WTC11 (cell line): ENCODE measurements at regions not wholly inside any gene's neighbourhood (a gene's known extent, or its start where the extent isn't known, plus 50 kb on each side); places are given as distances from the start of the nearest gene placed in this dataset.

Experiments
- ATAC-seq: fragments of 200-7000 bp; cut with Tn5 transposase; 2 replicates; pipeline ENCODE4 v1.10.0; 2021; ENCODE audit warnings: mild to moderate bottlenecking, moderate library complexity
- CTCF ChIA-PET: fragments of 300-600 bp; sonication (Branson Sonifier 250); formaldehyde crosslinking; loops from one replicate; lab custom pipeline; 2021; ENCODE audit warnings: antibody characterized with exemption; lab: Charles Lee
- POLR2A ChIA-PET: fragments of 350-600 bp; sonication (Branson Sonifier 250); formaldehyde crosslinking; loops from one replicate; lab custom pipeline; 2021; ENCODE audit warnings: antibody characterized with exemption; lab: Charles Lee
- DNase-seq: peaks from one replicate; pipeline ENCODE4 v3.0.0; 2021; ENCODE audit warnings: low spot score
- H3K27ac Mint-ChIP-seq: 2 replicates; pipeline ENCODE4 v1.8.0; 2021; ENCODE audit warnings: mixed read lengths
- H3K27me3 Mint-ChIP-seq: 2 replicates; pipeline ENCODE4 v1.8.0; 2021; ENCODE audit warnings: low read depth, mild to moderate bottlenecking, moderate library complexity, mixed read lengths
- H3K36me3 Mint-ChIP-seq: 2 replicates; pipeline ENCODE4 v1.8.0; 2021; ENCODE audit warnings: mixed read lengths
- H3K4me1 Mint-ChIP-seq: 2 replicates; pipeline ENCODE4 v1.8.0; 2022; ENCODE audit warnings: mixed read lengths
- H3K4me3 Mint-ChIP-seq: 2 replicates; pipeline ENCODE4 v1.8.0; 2021; ENCODE audit warnings: mild to moderate bottlenecking, moderate library complexity, mixed read lengths
- H3K9me3 Mint-ChIP-seq: 2 replicates; pipeline ENCODE4 v1.8.0; 2021; ENCODE audit warnings: mixed read lengths
- CREB1 ChIP-seq: sonication (generic); formaldehyde crosslinking; IDR thresholded peaks from 2 replicates; pipeline ENCODE4 v1.8.0; 2023; ENCODE audit warnings: mild to moderate bottlenecking, missing genetic modification reagents
- E2F5 ChIP-seq: sonication (generic); formaldehyde crosslinking; IDR thresholded peaks from 2 replicates; pipeline ENCODE4 v1.8.1; 2022; ENCODE audit warnings: mild to moderate bottlenecking, moderate library complexity, missing genetic modification reagents
- EMX1 ChIP-seq: fragments of 250-450 bp; sonication (Bioruptor Pico); IDR thresholded peaks from 2 replicates; pipeline ENCODE4 v1.8.0; 2021; ENCODE audit warnings: mild to moderate bottlenecking
- FOXK1 ChIP-seq: sonication (generic); formaldehyde crosslinking; IDR thresholded peaks from 2 replicates; pipeline ENCODE4 v1.8.0; 2022; ENCODE audit warnings: mild to moderate bottlenecking, moderate library complexity, missing genetic modification reagents
- FOXP1 ChIP-seq: sonication (generic); formaldehyde crosslinking; IDR thresholded peaks from 2 replicates; pipeline ENCODE4 v1.8.0; 2022; ENCODE audit warnings: missing genetic modification reagents, mild to moderate bottlenecking, moderate library complexity, borderline replicate concordance
- HMGA2 ChIP-seq: fragments of 250-450 bp; sonication (Bioruptor Pico); IDR thresholded peaks from 2 replicates; pipeline ENCODE4 v1.4.0; 2021; ENCODE audit warnings: mild to moderate bottlenecking, moderate library complexity
- NR3C1 ChIP-seq: sonication (generic); formaldehyde crosslinking; conservative IDR thresholded peaks from 2 replicates; pipeline ENCODE4 v1.8.1; 2023; ENCODE audit warnings: low read depth, mild to moderate bottlenecking, missing genetic modification reagents
- OVOL2 ChIP-seq: fragments of 250-450 bp; sonication (Bioruptor Pico); IDR thresholded peaks from 2 replicates; pipeline ENCODE4 v1.9.0; 2021; ENCODE audit warnings: mild to moderate bottlenecking, borderline replicate concordance
- RELA ChIP-seq: sonication (generic); formaldehyde crosslinking; IDR thresholded peaks from 2 replicates; pipeline ENCODE4 v1.8.1; 2022; ENCODE audit warnings: missing genetic modification reagents, mild to moderate bottlenecking, borderline replicate concordance
- STAT6 ChIP-seq: sonication (generic); formaldehyde crosslinking; conservative IDR thresholded peaks from 2 replicates; pipeline ENCODE4 v1.8.1; 2023; ENCODE audit warnings: mild to moderate bottlenecking, low read depth, missing genetic modification reagents, moderate library complexity
- TP53 ChIP-seq: sonication (generic); formaldehyde crosslinking; IDR thresholded peaks from 2 replicates; pipeline ENCODE4 v1.8.1; 2023; ENCODE audit warnings: mild to moderate bottlenecking, missing genetic modification reagents
- ZNF121 ChIP-seq: sonication (generic); formaldehyde crosslinking; IDR thresholded peaks from 2 replicates; pipeline ENCODE4 v1.8.0; 2023; ENCODE audit warnings: missing genetic modification reagents
- ZNF232 ChIP-seq: sonication (generic); formaldehyde crosslinking; IDR thresholded peaks from 2 replicates; pipeline ENCODE4 v1.8.0; 2022; ENCODE audit warnings: mild to moderate bottlenecking, missing genetic modification reagents
- ZNF396 ChIP-seq: fragments of 250-450 bp; sonication (Bioruptor Pico); IDR thresholded peaks from 2 replicates; pipeline ENCODE4 v1.8.0; 2021; ENCODE audit warnings: mild to moderate bottlenecking, moderate library complexity, borderline replicate concordance
- ZNF416 ChIP-seq: fragments of 250-450 bp; sonication (Bioruptor Pico); IDR thresholded peaks from 2 replicates; pipeline ENCODE4 v1.9.0; 2021; ENCODE audit warnings: mild to moderate bottlenecking, inconsistent platforms
- TF ChIP-seq, protein P1 (sequence below): sonication (generic); formaldehyde crosslinking; IDR thresholded peaks from 2 replicates; pipeline ENCODE4 v1.8.0; 2023; ENCODE audit warnings: missing genetic modification reagents, mild to moderate bottlenecking, borderline replicate concordance
- TF ChIP-seq, protein P2 (sequence below): fragments of 250-450 bp; sonication (Bioruptor Pico); IDR thresholded peaks from 2 replicates; pipeline ENCODE4 v1.9.0; 2021; ENCODE audit warnings: mild to moderate bottlenecking
- TF ChIP-seq, protein P3 (sequence below): sonication (generic); formaldehyde crosslinking; IDR thresholded peaks from 2 replicates; pipeline ENCODE4 v1.8.1; 2023; ENCODE audit warnings: mild to moderate bottlenecking, missing genetic modification reagents, borderline replicate concordance

DNA sequence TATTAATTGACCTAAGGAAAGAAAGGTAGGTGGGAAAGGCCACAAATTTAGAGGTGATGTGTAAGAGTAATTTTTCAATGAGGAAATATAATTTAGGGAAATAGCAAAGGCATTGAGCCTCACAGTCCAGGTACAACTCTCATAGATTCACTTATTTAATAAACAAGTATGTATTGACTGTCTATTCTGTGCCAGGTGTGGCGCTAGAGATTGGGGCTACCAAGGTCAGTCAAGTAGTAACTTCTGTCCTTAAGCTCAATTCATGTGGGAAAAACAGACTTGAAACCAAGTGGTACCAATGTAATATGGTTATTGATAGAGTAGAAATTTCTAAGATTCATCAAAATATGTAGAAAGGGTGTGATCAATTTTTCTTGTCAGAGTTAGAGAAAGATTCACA, 257.5 kb downstream of the C4orf33 start:
- Mint-ChIP-seq H3K4me3 (no peak overlapping the region), H3K27me3 (no peaks in the 10 kb centered on the region), H3K36me3 (no peaks in the 10 kb centered on the region), H3K4me1 (peaks cover 1% of the 10 kb centered on the region; the same call in 1 of the 2 replicates), H3K9me3 (no peaks in the 10 kb centered on the region), H3K27ac (no peak overlapping the region)
- TF ChIP-seq STAT6 (CRISPR knock-in tag) (no peak), TP53 (no peak), ZNF121 (no peak), ZNF232 (CRISPR knock-in tag) (no peak), CREB1 (CRISPR knock-in tag) (no peak), NR3C1 (CRISPR knock-in tag) (no peak), OVOL2 (CRISPR knock-in tag) (no peak), FOXK1 (CRISPR knock-in tag) (no peak), ZNF396 (CRISPR knock-in tag) (no peak), E2F5 (CRISPR knock-in tag) (no peak), HMGA2 (no peak), EMX1 (CRISPR knock-in tag) (no peak), ZNF416 (no peak), FOXP1 (CRISPR knock-in tag) (no peak), RELA (CRISPR knock-in tag) (no peak)
- TF ChIP-seq, protein P1, sequence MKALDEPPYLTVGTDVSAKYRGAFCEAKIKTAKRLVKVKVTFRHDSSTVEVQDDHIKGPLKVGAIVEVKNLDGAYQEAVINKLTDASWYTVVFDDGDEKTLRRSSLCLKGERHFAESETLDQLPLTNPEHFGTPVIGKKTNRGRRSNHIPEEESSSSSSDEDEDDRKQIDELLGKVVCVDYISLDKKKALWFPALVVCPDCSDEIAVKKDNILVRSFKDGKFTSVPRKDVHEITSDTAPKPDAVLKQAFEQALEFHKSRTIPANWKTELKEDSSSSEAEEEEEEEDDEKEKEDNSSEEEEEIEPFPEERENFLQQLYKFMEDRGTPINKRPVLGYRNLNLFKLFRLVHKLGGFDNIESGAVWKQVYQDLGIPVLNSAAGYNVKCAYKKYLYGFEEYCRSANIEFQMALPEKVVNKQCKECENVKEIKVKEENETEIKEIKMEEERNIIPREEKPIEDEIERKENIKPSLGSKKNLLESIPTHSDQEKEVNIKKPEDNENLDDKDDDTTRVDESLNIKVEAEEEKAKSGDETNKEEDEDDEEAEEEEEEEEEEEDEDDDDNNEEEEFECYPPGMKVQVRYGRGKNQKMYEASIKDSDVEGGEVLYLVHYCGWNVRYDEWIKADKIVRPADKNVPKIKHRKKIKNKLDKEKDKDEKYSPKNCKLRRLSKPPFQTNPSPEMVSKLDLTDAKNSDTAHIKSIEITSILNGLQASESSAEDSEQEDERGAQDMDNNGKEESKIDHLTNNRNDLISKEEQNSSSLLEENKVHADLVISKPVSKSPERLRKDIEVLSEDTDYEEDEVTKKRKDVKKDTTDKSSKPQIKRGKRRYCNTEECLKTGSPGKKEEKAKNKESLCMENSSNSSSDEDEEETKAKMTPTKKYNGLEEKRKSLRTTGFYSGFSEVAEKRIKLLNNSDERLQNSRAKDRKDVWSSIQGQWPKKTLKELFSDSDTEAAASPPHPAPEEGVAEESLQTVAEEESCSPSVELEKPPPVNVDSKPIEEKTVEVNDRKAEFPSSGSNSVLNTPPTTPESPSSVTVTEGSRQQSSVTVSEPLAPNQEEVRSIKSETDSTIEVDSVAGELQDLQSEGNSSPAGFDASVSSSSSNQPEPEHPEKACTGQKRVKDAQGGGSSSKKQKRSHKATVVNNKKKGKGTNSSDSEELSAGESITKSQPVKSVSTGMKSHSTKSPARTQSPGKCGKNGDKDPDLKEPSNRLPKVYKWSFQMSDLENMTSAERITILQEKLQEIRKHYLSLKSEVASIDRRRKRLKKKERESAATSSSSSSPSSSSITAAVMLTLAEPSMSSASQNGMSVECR (CRISPR knock-in tag): no peak
- TF ChIP-seq, protein P2, sequence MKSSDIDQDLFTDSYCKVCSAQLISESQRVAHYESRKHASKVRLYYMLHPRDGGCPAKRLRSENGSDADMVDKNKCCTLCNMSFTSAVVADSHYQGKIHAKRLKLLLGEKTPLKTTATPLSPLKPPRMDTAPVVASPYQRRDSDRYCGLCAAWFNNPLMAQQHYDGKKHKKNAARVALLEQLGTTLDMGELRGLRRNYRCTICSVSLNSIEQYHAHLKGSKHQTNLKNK (CRISPR knock-in tag): no peak
- TF ChIP-seq, protein P3, sequence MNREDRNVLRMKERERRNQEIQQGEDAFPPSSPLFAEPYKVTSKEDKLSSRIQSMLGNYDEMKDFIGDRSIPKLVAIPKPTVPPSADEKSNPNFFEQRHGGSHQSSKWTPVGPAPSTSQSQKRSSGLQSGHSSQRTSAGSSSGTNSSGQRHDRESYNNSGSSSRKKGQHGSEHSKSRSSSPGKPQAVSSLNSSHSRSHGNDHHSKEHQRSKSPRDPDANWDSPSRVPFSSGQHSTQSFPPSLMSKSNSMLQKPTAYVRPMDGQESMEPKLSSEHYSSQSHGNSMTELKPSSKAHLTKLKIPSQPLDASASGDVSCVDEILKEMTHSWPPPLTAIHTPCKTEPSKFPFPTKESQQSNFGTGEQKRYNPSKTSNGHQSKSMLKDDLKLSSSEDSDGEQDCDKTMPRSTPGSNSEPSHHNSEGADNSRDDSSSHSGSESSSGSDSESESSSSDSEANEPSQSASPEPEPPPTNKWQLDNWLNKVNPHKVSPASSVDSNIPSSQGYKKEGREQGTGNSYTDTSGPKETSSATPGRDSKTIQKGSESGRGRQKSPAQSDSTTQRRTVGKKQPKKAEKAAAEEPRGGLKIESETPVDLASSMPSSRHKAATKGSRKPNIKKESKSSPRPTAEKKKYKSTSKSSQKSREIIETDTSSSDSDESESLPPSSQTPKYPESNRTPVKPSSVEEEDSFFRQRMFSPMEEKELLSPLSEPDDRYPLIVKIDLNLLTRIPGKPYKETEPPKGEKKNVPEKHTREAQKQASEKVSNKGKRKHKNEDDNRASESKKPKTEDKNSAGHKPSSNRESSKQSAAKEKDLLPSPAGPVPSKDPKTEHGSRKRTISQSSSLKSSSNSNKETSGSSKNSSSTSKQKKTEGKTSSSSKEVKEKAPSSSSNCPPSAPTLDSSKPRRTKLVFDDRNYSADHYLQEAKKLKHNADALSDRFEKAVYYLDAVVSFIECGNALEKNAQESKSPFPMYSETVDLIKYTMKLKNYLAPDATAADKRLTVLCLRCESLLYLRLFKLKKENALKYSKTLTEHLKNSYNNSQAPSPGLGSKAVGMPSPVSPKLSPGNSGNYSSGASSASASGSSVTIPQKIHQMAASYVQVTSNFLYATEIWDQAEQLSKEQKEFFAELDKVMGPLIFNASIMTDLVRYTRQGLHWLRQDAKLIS (CRISPR knock-in tag): no peak
- POLR2A ChIA-PET: no interaction called here
- CTCF ChIA-PET: no interaction called here
- ATAC-seq (no peak), DNase-seq (no peak)
